ENCODE measurements at regions not wholly inside any gene's neighbourhood (a gene's known extent, or its start where the extent isn't known, plus 50 kb on each side); places are given as distances from the start of the nearest gene placed in this dataset.

DNA sequence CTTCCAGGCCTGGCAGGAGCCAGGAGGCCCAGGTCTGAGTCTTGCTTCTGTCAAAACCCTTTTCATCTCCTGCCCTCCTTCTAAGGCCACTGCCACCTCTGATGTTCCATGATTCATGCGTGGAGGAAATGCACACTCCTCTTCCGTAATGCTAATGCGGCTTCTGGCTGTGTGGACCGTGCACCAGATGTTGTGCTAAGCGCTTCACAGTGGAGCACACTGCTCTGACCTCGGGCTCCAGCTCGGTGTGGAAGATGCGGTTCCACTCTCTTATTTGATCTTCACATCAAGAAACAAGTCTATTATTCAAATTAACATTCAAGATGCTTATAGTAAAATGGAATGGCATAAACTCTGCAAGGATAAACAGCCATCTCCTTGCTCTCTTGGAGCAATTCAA lies 629.2 kb downstream of the UQCRFS1 start:
- TF ChIP-seq, protein P1, sequence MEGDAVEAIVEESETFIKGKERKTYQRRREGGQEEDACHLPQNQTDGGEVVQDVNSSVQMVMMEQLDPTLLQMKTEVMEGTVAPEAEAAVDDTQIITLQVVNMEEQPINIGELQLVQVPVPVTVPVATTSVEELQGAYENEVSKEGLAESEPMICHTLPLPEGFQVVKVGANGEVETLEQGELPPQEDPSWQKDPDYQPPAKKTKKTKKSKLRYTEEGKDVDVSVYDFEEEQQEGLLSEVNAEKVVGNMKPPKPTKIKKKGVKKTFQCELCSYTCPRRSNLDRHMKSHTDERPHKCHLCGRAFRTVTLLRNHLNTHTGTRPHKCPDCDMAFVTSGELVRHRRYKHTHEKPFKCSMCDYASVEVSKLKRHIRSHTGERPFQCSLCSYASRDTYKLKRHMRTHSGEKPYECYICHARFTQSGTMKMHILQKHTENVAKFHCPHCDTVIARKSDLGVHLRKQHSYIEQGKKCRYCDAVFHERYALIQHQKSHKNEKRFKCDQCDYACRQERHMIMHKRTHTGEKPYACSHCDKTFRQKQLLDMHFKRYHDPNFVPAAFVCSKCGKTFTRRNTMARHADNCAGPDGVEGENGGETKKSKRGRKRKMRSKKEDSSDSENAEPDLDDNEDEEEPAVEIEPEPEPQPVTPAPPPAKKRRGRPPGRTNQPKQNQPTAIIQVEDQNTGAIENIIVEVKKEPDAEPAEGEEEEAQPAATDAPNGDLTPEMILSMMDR (conservative IDR thresholded peaks at IDR 0.05; ENCODE audit: low read depth, low read length), result no peak
- TF ChIP-seq EZH2 (IDR thresholded peaks at IDR 0.05; ENCODE audit: borderline replicate concordance, low read depth, low read length, poor library complexity, severe bottlenecking), result no peak
